Calu3 (cell line): ENCODE measurements at regions not wholly inside any gene's neighbourhood (a gene's known extent, or its start where the extent isn't known, plus 50 kb on each side); places are given as distances from the start of the nearest gene placed in this dataset.

Source experiments
- BruUV-seq: library from RNA; stranded (reverse); fragments of 400-500 nt; replicated peaks from 2 replicates; lab custom pipeline; 2021; lab: Mats Ljungman, UMichigan
- CTCF ChIA-PET: fragments of 300-600 bp; sonication (Branson Sonifier 250); formaldehyde crosslinking; loops from one replicate; lab custom pipeline; 2022; ENCODE audit warnings: antibody characterized with exemption; lab: Charles Lee
- DNase-seq: peaks from one replicate; pipeline ENCODE4 v3.0.0; 2022
- H3K27ac Mint-ChIP-seq: one replicate; pipeline ENCODE4 v1.8.0; 2022; ENCODE audit warnings: mixed read lengths; ENCODE audit not compliant: unreplicated experiment
- H3K27me3 Mint-ChIP-seq: one replicate; pipeline ENCODE4 v1.8.0; 2022; ENCODE audit warnings: mixed read lengths; ENCODE audit not compliant: unreplicated experiment
- H3K36me3 Mint-ChIP-seq: one replicate; pipeline ENCODE4 v1.8.0; 2022; ENCODE audit warnings: mild to moderate bottlenecking, moderate library complexity, mixed read lengths; ENCODE audit not compliant: insufficient read depth, unreplicated experiment
- H3K4me1 Mint-ChIP-seq: one replicate; pipeline ENCODE4 v1.8.0; 2022; ENCODE audit warnings: mild to moderate bottlenecking, low read depth, mixed read lengths; ENCODE audit not compliant: unreplicated experiment
- H3K4me3 Mint-ChIP-seq: one replicate; pipeline ENCODE4 v1.8.0; 2022; ENCODE audit warnings: mild to moderate bottlenecking, low read depth, moderate library complexity, mixed read lengths; ENCODE audit not compliant: unreplicated experiment
- H3K9me3 Mint-ChIP-seq: one replicate; pipeline ENCODE4 v1.8.0; 2022; ENCODE audit warnings: low read depth, mixed read lengths; ENCODE audit not compliant: unreplicated experiment
- CTCF ChIP-seq: fragments of 200-600 bp; IDR thresholded peaks from one replicate; pipeline ENCODE4 v1.8.0; 2022; ENCODE audit warnings: antibody characterized with exemption; ENCODE audit not compliant: unreplicated experiment
- intact Hi-C: fragments of 100-400 bp; cut with micrococcal nuclease; formaldehyde crosslinking; loops from one replicate; pipeline ENCODE4 v1.10.0; 2022; ENCODE audit not compliant: unreplicated experiment

DNA sequence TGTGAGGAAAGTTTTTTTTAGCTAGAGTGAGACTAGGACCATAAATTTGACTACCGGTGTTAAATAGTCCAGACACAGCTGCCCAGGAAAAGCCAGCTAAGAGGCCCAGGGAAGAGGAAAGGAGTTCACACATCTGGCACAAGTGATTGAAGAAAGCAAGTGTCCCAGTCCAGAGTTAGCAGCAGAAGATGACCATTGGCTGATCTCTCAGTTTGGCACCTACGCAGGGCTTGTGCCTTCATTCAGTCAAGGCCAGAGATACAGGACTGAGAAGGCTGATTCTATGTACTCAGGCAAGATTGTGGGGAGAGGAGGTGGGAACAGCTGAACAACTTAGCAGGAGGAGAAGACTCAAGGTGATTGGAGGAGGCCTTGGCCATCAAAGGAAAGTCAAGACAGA, 575.0 kb upstream of the KLF12 start:
- H3K27me3 Mint-ChIP-seq: no peaks in the 10 kb centered on the region
- no peaks in the 10 kb centered on the region for H3K9me3 Mint-ChIP-seq
- no peak overlapping the region for H3K4me3 Mint-ChIP-seq
- CTCF ChIA-PET: no interaction called here
- BruUV-seq: no TSS peak
- no peak for DNase-seq
- no peaks in the 10 kb centered on the region for H3K4me1 Mint-ChIP-seq
- intact Hi-C loops: no loop called here
- no peaks in the 10 kb centered on the region for H3K36me3 Mint-ChIP-seq
- no peak overlapping the region for H3K27ac Mint-ChIP-seq
- TF ChIP-seq CTCF: no peak

DNA sequence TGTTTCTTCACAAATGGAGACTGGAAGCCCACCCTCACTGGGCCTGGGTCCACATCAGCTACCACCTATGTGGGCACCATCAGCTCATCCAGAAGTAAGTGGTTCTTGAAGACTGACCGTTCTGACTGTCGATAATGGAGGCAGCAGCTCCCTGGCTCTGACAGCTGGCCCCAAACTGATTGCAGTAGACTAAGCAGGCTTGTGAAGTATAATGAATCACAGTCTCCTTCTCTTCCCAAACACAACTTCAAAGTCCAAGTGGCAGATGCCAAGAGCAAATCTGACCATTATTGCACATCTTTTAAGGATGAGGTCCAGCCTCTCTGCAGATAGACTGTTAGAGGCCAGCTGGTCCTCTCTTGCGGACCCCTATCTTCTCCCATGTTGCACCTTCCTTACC, 574.4 kb upstream of the KLF12 start:
- CTCF ChIA-PET: no interaction called here
- Mint-ChIP-seq H3K9me3 (no peaks in the 10 kb centered on the region), H3K36me3 (no peaks in the 10 kb centered on the region), H3K4me1 (no peaks in the 10 kb centered on the region), H3K27ac (no peak overlapping the region), H3K27me3 (no peaks in the 10 kb centered on the region), H3K4me3 (no peak overlapping the region)
- no peak for DNase-seq
- no TSS peak for BruUV-seq
- intact Hi-C loops: no loop called here
- no peak for TF ChIP-seq CTCF

- Mint-ChIP-seq H3K36me3 (no peaks in the 10 kb centered on the region), H3K4me3 (no peak overlapping the region)
- CTCF ChIA-PET: no interaction called here
Observed at GRCh38 chr13:74707291-74707690, 573.1 kb upstream of the KLF12 start.

DNA sequence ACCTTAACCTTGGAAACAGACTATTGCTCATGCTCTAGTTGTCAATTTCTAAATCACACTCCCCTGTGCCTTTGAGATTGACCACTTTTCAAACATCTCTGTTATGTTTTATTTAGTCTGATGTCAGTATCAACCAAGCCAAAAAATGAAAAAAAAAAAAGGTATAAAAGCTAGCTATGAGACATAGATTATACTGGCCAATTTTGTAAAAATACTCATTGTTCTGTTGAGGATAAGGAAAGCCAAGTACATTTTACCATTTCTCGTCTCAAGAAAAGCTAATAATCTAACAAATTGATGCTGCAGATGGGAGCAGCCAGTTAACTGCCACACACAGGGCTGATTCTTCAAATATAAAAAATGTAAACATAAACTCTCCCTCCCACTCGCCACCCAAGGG, 572.6 kb upstream of the KLF12 start:
- intact Hi-C loops: no loop called here
- H3K36me3 Mint-ChIP-seq: no peaks in the 10 kb centered on the region
- CTCF ChIA-PET: no interaction called here
- no peaks in the 10 kb centered on the region for H3K27me3 Mint-ChIP-seq
- DNase-seq: no peak
- no peaks in the 10 kb centered on the region for H3K4me1 Mint-ChIP-seq
- no peak overlapping the region for H3K27ac Mint-ChIP-seq
- no TSS peak for BruUV-seq
- no peak for TF ChIP-seq CTCF
- H3K9me3 Mint-ChIP-seq: no peaks in the 10 kb centered on the region
- H3K4me3 Mint-ChIP-seq: no peak overlapping the region

More at GRCh38 chr13:74707291-74707690, 573.1 kb upstream of the KLF12 start:
- no peak for DNase-seq
- intact Hi-C loops: no loop called here
- no peak overlapping the region for H3K27ac Mint-ChIP-seq
- TF ChIP-seq CTCF: no peak
- BruUV-seq: no TSS peak
- H3K27me3 Mint-ChIP-seq: no peaks in the 10 kb centered on the region
- no peaks in the 10 kb centered on the region for H3K9me3 Mint-ChIP-seq
- no peaks in the 10 kb centered on the region for H3K4me1 Mint-ChIP-seq
